ENCODE measurements at regions not wholly inside any gene's neighbourhood (a gene's known extent, or its start where the extent isn't known, plus 50 kb on each side); places are given as distances from the start of the nearest gene placed in this dataset.

- DNase-seq (ENCODE audit: low read depth in 3 of 3, low spot score in 2 of 3) = no peak
Observed at GRCh38 chr1:195019385-195019784, 1588.9 kb downstream of the KCNT2 start.

GRCh38 chr1:195012995-195013394 is 1595.2 kb downstream of the KCNT2 start:
- no peak for DNase-seq (ENCODE audit: low read depth in 3 of 3, low spot score in 2 of 3)

GRCh38 chr1:195005338-195005737 is 1602.9 kb downstream of the KCNT2 start:
- DNase-seq (ENCODE audit: low read depth in 3 of 3, low spot score in 2 of 3) = no peak

- DNase-seq (ENCODE audit: low read depth in 3 of 3, low spot score in 2 of 3) = no peak
Observed at GRCh38 chr1:194990483-194990882, 1617.8 kb downstream of the KCNT2 start.

GRCh38 chr1:194975913-194976312 is 1632.3 kb downstream of the KCNT2 start:
- DNase-seq (ENCODE audit: low read depth in 3 of 3, low spot score in 2 of 3) = no peak

- no peak for DNase-seq (ENCODE audit: low read depth in 3 of 3, low spot score in 2 of 3)
Observed at GRCh38 chr1:194968916-194969315, 1639.3 kb downstream of the KCNT2 start.

GRCh38 chr1:194959795-194960194 is 1648.4 kb downstream of the KCNT2 start:
- DNase-seq (ENCODE audit: low read depth in 3 of 3, low spot score in 2 of 3) = no peak

- no peak for DNase-seq (ENCODE audit: low read depth in 3 of 3, low spot score in 2 of 3)
Observed at GRCh38 chr1:194952171-194952570, 1656.1 kb downstream of the KCNT2 start.

- no peak for DNase-seq (ENCODE audit: low read depth in 3 of 3, low spot score in 2 of 3)
Observed at GRCh38 chr1:194950584-194950983, 1657.7 kb downstream of the KCNT2 start.

- DNase-seq (ENCODE audit: low read depth in 3 of 3, low spot score in 2 of 3) = no peak
Observed at GRCh38 chr1:194940336-194941030, 1667.8 kb downstream of the KCNT2 start.

- no peak for DNase-seq (ENCODE audit: low read depth in 3 of 3, low spot score in 2 of 3)
Observed at GRCh38 chr1:194935864-194936263, 1672.4 kb downstream of the KCNT2 start.

GRCh38 chr1:194931166-194931565 is 1677.1 kb downstream of the KCNT2 start:
- no peak for DNase-seq (ENCODE audit: low read depth in 3 of 3, low spot score in 2 of 3)

- DNase-seq (ENCODE audit: low read depth in 3 of 3, low spot score in 2 of 3) = no peak
Observed at GRCh38 chr1:194930132-194930531, 1678.1 kb downstream of the KCNT2 start.

GRCh38 chr1:194929357-194929756 is 1678.9 kb downstream of the KCNT2 start:
- DNase-seq (ENCODE audit: low read depth in 3 of 3, low spot score in 2 of 3) = no peak

- no peak for DNase-seq (ENCODE audit: low read depth in 3 of 3, low spot score in 2 of 3)
Observed at GRCh38 chr1:194919146-194919545, 1689.1 kb downstream of the KCNT2 start.

GRCh38 chr1:194917769-194918168 is 1690.5 kb downstream of the KCNT2 start:
- DNase-seq (ENCODE audit: low read depth in 3 of 3, low spot score in 2 of 3) = no peak

GRCh38 chr1:194908643-194909042 is 1699.6 kb downstream of the KCNT2 start:
- no peak for DNase-seq (ENCODE audit: low read depth in 3 of 3, low spot score in 2 of 3)

GRCh38 chr1:194903524-194903923 is 1704.7 kb downstream of the KCNT2 start:
- no peak for DNase-seq (ENCODE audit: low read depth in 3 of 3, low spot score in 2 of 3)

- DNase-seq (ENCODE audit: low read depth in 3 of 3, low spot score in 2 of 3) = no peak
Observed at GRCh38 chr1:194889310-194889709, 1702.9 kb upstream of the B3GALT2 start.

- DNase-seq (ENCODE audit: low read depth in 3 of 3, low spot score in 2 of 3) = no peak
Observed at GRCh38 chr1:194870860-194871259, 1684.4 kb upstream of the B3GALT2 start.

- DNase-seq (ENCODE audit: low read depth in 3 of 3, low spot score in 2 of 3) = no peak
Observed at GRCh38 chr1:194866153-194866552, 1679.7 kb upstream of the B3GALT2 start.

- DNase-seq (ENCODE audit: low read depth in 3 of 3, low spot score in 2 of 3) = no peak
Observed at GRCh38 chr1:194865383-194865782, 1679.0 kb upstream of the B3GALT2 start.

- DNase-seq (ENCODE audit: low read depth in 3 of 3, low spot score in 2 of 3) = no peak
Observed at GRCh38 chr1:194862129-194862528, 1675.7 kb upstream of the B3GALT2 start.

All from right renal cortex interstitium (tissue), 3 donors.